PC-9 (cell line): ENCODE measurements at regions not wholly inside any gene's neighbourhood (a gene's known extent, or its start where the extent isn't known, plus 50 kb on each side); places are given as distances from the start of the nearest gene placed in this dataset.

Experiments used
- EZH2 ChIP-seq: fragments of 200-600 bp; sonication (generic); IDR thresholded peaks from 2 replicates; pipeline ENCODE4 v1.8.0; 2017; ENCODE audit warnings: antibody characterized with exemption, low read depth
- TF ChIP-seq, protein P1 (sequence below): fragments of 200-600 bp; sonication (generic); conservative IDR thresholded peaks from 2 replicates; pipeline ENCODE4 v1.6.1; 2017; ENCODE audit warnings: mixed run types, antibody characterized with exemption, mild to moderate bottlenecking, moderate library complexity

DNA sequence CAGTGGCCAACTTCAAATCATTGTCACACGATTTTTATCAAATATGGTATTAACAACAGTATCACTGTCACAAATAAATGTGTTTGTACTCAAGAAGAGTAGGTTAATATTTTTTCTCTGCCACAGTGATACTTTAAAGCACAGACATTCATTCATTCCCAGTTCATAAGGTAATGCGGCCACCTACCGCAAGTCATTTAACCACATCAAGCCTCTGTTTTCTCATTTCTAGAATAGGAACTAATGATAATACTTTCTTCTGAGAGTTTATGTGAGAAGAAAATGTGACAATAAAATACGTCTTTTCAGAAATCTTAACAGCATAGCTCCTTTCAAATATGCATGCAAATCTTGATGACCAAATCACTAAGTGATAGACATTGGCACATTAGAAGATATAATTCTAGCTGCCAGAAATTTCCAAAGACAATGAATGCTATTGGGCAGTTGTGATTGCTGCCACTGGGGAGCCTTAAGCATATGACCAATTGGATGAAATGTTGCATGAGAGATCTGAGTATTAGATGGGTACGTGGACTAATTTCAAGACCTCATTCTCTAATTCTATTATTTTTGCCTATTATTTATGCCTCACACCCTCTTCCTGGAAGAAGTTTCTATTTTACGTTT, 430.9 kb downstream of the PID1 start:
- TF ChIP-seq EZH2, result no peak
- TF ChIP-seq, protein P1, sequence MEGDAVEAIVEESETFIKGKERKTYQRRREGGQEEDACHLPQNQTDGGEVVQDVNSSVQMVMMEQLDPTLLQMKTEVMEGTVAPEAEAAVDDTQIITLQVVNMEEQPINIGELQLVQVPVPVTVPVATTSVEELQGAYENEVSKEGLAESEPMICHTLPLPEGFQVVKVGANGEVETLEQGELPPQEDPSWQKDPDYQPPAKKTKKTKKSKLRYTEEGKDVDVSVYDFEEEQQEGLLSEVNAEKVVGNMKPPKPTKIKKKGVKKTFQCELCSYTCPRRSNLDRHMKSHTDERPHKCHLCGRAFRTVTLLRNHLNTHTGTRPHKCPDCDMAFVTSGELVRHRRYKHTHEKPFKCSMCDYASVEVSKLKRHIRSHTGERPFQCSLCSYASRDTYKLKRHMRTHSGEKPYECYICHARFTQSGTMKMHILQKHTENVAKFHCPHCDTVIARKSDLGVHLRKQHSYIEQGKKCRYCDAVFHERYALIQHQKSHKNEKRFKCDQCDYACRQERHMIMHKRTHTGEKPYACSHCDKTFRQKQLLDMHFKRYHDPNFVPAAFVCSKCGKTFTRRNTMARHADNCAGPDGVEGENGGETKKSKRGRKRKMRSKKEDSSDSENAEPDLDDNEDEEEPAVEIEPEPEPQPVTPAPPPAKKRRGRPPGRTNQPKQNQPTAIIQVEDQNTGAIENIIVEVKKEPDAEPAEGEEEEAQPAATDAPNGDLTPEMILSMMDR, result no peak
